Erythroblast (primary cell): ENCODE measurements at regions not wholly inside any gene's neighbourhood (a gene's known extent, or its start where the extent isn't known, plus 50 kb on each side); places are given as distances from the start of the nearest gene placed in this dataset.

Experiments used
- GATA1 ChIP-seq: IDR thresholded peaks from 2 replicates; pipeline ENCODE4 v1.6.1; 2011; ENCODE audit warnings: low read depth, mild to moderate bottlenecking, control low read depth, low read length, moderate library complexity
- POLR2A ChIP-seq: IDR thresholded peaks from 2 replicates; pipeline ENCODE4 v1.6.1; 2011; ENCODE audit warnings: mild to moderate bottlenecking, low read length

- TF ChIP-seq GATA1 (no peak), POLR2A (no peak)
These were observed 233.6 kb downstream of the TPBG start for GRCh38 chr6:82597201-82597600.
